ENCODE measurements at regions not wholly inside any gene's neighbourhood (a gene's known extent, or its start where the extent isn't known, plus 50 kb on each side); places are given as distances from the start of the nearest gene placed in this dataset.
A peak's percentile ranks its signal among the peaks of the same experiment; 100 is the strongest.
"Not testable (repeated sequence)": the region's sequence is repeated elsewhere in the genome, so short reads cannot be mapped to it uniquely, and the experiment has no call there.

GRCh38 chr4:53865054-53865453 is 199.4 kb downstream of the CHIC2 start:
- no peak for DNase-seq

- no peak for DNase-seq
These were observed 200.6 kb downstream of the CHIC2 start for GRCh38 chr4:53863736-53864365.

GRCh38 chr4:53863158-53863557 is 201.2 kb downstream of the CHIC2 start:
- no peak for DNase-seq

- no peak for DNase-seq
These were observed 202.4 kb downstream of the CHIC2 start for GRCh38 chr4:53861856-53862610.

- no peak for DNase-seq
These were observed 205.1 kb downstream of the CHIC2 start for GRCh38 chr4:53859305-53859704.

- no peak for DNase-seq
These were observed 205.7 kb downstream of the CHIC2 start for GRCh38 chr4:53858744-53859143.

GRCh38 chr4:53855581-53856250 is 208.7 kb downstream of the CHIC2 start:
- DNase-seq, result peak in 1 of 2 experiments; percentile 30

- no peak for DNase-seq
These were observed 209.3 kb downstream of the CHIC2 start for GRCh38 chr4:53854991-53855568.

- no peak for DNase-seq
These were observed 212.1 kb downstream of the CHIC2 start for GRCh38 chr4:53852343-53852742.

GRCh38 chr4:53847965-53848364 is 216.4 kb downstream of the CHIC2 start:
- DNase-seq, result no peak

GRCh38 chr4:53844551-53844950 is 219.9 kb downstream of the CHIC2 start:
- no peak for DNase-seq

- no peak for DNase-seq
These were observed 220.3 kb downstream of the CHIC2 start for GRCh38 chr4:53844133-53844532.

GRCh38 chr4:53841711-53842110 is 222.7 kb downstream of the CHIC2 start:
- no peak for DNase-seq

- DNase-seq, result no peak
These were observed 223.8 kb downstream of the CHIC2 start for GRCh38 chr4:53840643-53841042.

- DNase-seq, result not testable (repeated sequence)
These were observed 231.0 kb downstream of the CHIC2 start for GRCh38 chr4:53833302-53834003.

GRCh38 chr4:53832549-53832948 is 231.9 kb downstream of the CHIC2 start:
- no peak for DNase-seq

GRCh38 chr4:53830511-53830910 is 233.9 kb downstream of the CHIC2 start:
- no peak for DNase-seq

GRCh38 chr4:53821179-53821851 is 230.0 kb upstream of the LNX1 start:
- DNase-seq, result no peak

- no peak for DNase-seq
These were observed 226.8 kb upstream of the LNX1 start for GRCh38 chr4:53818104-53818503.

- no peak for DNase-seq
These were observed 225.3 kb upstream of the LNX1 start for GRCh38 chr4:53816561-53816960.

- DNase-seq, result no peak
These were observed 224.0 kb upstream of the LNX1 start for GRCh38 chr4:53815281-53815680.

GRCh38 chr4:53813998-53814397 is 222.7 kb upstream of the LNX1 start:
- no peak for DNase-seq

Measured in Kasumi-1 (cell line).